Activated CD4-positive, alpha-beta memory T cell treated with anti-CD3 and anti-CD28 coated beads, Interleukin-2, amount 10 ng/mL, durations not matched to agents 7 days and 5 days (primary cell): ENCODE measurements at regions not wholly inside any gene's neighbourhood (a gene's known extent, or its start where the extent isn't known, plus 50 kb on each side); places are given as distances from the start of the nearest gene placed in this dataset.

Experiments
- CTCF ChIA-PET: fragments of 350-600 bp; sonication (Branson Sonifier 250); formaldehyde crosslinking; loops from one replicate; lab custom pipeline; 2021; ENCODE audit warnings: antibody characterized with exemption, inconsistent platforms; lab: Charles Lee
- POLR2A ChIA-PET: fragments of 350-600 bp; sonication (Branson Sonifier 250); formaldehyde crosslinking; loops from one replicate; lab custom pipeline; 2021; ENCODE audit warnings: antibody characterized with exemption; lab: Charles Lee
- DNase-seq: peaks from one replicate; pipeline ENCODE4 v3.0.0-alpha.2; 2020
- H3K27ac Mint-ChIP-seq: one replicate; pipeline ENCODE4 v1.8.0; 2021; ENCODE audit warnings: mild to moderate bottlenecking, mixed read lengths
- H3K27me3 Mint-ChIP-seq: one replicate; pipeline ENCODE4 v1.8.0; 2021; ENCODE audit warnings: mixed read lengths
- H3K36me3 Mint-ChIP-seq: one replicate; pipeline ENCODE4 v1.8.0; 2021; ENCODE audit warnings: low read depth, mixed read lengths
- H3K4me1 Mint-ChIP-seq: one replicate; pipeline ENCODE4 v1.8.0; 2021; ENCODE audit warnings: mixed read lengths
- H3K4me3 Mint-ChIP-seq: one replicate; pipeline ENCODE4 v1.8.0; 2021; ENCODE audit warnings: mild to moderate bottlenecking, mixed read lengths
- H3K9me3 Mint-ChIP-seq: one replicate; pipeline ENCODE4 v1.8.0; 2021; ENCODE audit warnings: mixed read lengths

GRCh38 chr1:234748066-234748465, 138.1 kb upstream of the IRF2BP2 start:
- Mint-ChIP-seq H3K9me3 (no peaks in the 10 kb centered on the region), H3K27ac (no peak overlapping the region), H3K4me3 (no peak overlapping the region), H3K4me1 (no peaks in the 10 kb centered on the region), H3K36me3 (no peaks in the 10 kb centered on the region), H3K27me3 (peaks cover 2% of the 10 kb centered on the region)
- no peak for DNase-seq
- ChIA-PET POLR2A (no interaction called here), CTCF (no interaction called here)

- peaks cover 2% of the 10 kb centered on the region for H3K27me3 Mint-ChIP-seq
- H3K4me1 Mint-ChIP-seq, result no peaks in the 10 kb centered on the region
- POLR2A ChIA-PET, result no interaction called here
- H3K36me3 Mint-ChIP-seq, result no peaks in the 10 kb centered on the region
- no peak overlapping the region for H3K27ac Mint-ChIP-seq
- CTCF ChIA-PET, result no interaction called here
- H3K4me3 Mint-ChIP-seq, result no peak overlapping the region
- no peak for DNase-seq
- no peaks in the 10 kb centered on the region for H3K9me3 Mint-ChIP-seq
Measured at GRCh38 chr1:234746798-234747196, 136.8 kb upstream of the IRF2BP2 start.

GRCh38 chr1:234745844-234746797, 136.1 kb upstream of the IRF2BP2 start:
- no peak overlapping the region for H3K4me3 Mint-ChIP-seq
- no peak for DNase-seq
- no peaks in the 10 kb centered on the region for H3K4me1 Mint-ChIP-seq
- ChIA-PET CTCF (no interaction called here), POLR2A (no interaction called here)
- no peaks in the 10 kb centered on the region for H3K36me3 Mint-ChIP-seq
- H3K27me3 Mint-ChIP-seq, result peaks cover 2% of the 10 kb centered on the region
- H3K9me3 Mint-ChIP-seq, result no peaks in the 10 kb centered on the region
- H3K27ac Mint-ChIP-seq, result no peak overlapping the region

DNA sequence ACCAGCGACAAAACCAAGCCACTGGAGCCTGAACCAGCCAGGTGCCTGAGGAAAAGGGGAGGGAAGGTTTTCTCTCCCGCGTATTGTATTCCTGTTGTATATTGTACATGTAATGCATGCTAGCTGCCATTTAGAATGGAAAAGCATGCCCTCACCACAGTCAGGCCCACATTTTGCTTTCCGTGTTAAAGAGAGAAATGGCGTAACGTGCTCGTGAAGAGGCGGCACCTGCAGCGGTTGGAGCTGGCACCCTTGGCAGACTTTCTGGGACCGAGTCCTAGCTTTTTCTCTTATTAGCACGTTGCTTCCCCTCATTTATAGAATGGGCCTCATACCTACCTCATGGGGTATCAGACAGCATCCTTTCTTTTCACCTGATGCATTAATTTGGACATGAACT, 135.3 kb upstream of the IRF2BP2 start:
- no peak overlapping the region for H3K4me3 Mint-ChIP-seq
- ChIA-PET POLR2A (no interaction called here), CTCF (no interaction called here)
- no peaks in the 10 kb centered on the region for H3K36me3 Mint-ChIP-seq
- no peak overlapping the region for H3K27ac Mint-ChIP-seq
- H3K9me3 Mint-ChIP-seq, result no peaks in the 10 kb centered on the region
- DNase-seq, result no peak
- H3K27me3 Mint-ChIP-seq, result peaks cover 2% of the 10 kb centered on the region
- no peaks in the 10 kb centered on the region for H3K4me1 Mint-ChIP-seq

DNA sequence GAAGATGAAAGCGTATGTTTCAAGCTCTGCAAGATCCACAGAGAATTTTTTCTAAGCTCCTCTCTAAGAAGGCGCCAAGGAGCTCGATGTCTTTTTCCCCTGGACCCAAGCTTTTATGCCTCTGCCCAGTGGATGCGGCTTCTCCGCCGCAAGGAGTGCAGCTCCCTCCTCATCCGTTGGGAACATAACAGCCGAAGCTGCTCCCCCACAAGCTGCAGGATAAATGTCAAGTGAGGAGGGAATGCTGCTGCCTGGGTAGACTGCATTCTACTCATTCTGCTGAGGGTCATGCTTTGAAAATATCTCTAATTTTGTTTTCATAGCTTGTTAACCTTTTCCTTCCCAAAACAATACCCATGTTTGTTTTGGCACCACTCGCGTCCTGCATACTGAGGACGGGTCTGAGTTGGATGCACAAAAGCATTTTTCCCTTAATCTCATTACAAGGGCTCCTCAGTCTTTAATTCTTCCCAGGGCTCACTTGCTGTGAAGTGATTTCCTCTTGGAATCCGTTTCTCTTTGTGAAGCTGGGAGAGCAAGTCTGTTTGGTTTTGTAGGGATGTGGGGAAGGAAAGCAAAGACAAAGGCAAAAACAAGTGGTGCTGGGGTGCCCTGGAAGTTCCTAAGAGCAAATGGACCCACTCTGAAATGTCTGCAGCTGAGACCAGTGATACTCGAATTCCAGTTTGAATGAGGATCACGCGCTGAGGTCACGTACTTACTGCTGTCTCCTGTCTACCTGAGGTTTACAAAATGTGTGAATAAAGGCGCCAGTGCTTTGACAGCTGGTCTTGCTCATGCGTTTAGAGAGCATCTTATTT, 134.0 kb upstream of the IRF2BP2 start:
- Mint-ChIP-seq H3K4me3 (no peak overlapping the region), H3K27me3 (peaks cover 2% of the 10 kb centered on the region), H3K36me3 (no peaks in the 10 kb centered on the region), H3K4me1 (no peaks in the 10 kb centered on the region), H3K9me3 (no peaks in the 10 kb centered on the region), H3K27ac (no peak overlapping the region)
- DNase-seq, result no peak
- ChIA-PET CTCF (no interaction called here), POLR2A (interaction anchor here (0.9 kb wide), 1 partner anchor 28 kb away, joined by 3 read pairs; no protein-coding TSS in a partner anchor)

GRCh38 chr1:234742622-234743021, 132.6 kb upstream of the IRF2BP2 start:
- POLR2A ChIA-PET, result no interaction called here
- DNase-seq, result no peak
- H3K27ac Mint-ChIP-seq, result no peak overlapping the region
- no peak overlapping the region for H3K4me3 Mint-ChIP-seq
- H3K27me3 Mint-ChIP-seq, result peaks cover 2% of the 10 kb centered on the region
- CTCF ChIA-PET, result no interaction called here
- no peaks in the 10 kb centered on the region for H3K4me1 Mint-ChIP-seq
- H3K9me3 Mint-ChIP-seq, result no peaks in the 10 kb centered on the region
- H3K36me3 Mint-ChIP-seq, result no peaks in the 10 kb centered on the region

DNA sequence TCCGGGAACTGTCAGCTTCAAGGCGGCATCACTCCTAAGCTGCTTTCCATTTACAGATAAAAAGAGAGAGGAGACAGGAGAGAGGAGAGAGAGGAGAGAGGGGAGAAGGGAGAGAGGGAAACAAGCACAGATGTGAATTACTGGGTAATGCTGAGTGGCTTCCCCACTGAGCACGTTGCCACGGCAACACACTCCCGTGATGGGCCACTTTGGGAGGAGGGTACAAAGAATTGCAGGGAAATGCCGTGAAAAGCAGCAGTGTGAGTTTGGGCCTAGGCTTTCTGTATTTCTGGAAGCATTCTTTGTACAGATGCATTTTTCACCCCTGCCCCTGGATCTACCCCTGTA, 128.0 kb upstream of the IRF2BP2 start:
- ChIA-PET CTCF (interaction anchor here (1.2 kb wide), 1 partner anchor 238 kb away, joined by 3 read pairs; no protein-coding TSS in a partner anchor), POLR2A (interaction anchor here (0.9 kb wide), 1 partner anchor 14 kb away, joined by 7 read pairs; no protein-coding TSS in a partner anchor)
- no peaks in the 10 kb centered on the region for H3K27me3 Mint-ChIP-seq
- no peaks in the 10 kb centered on the region for H3K4me1 Mint-ChIP-seq
- H3K36me3 Mint-ChIP-seq, result no peaks in the 10 kb centered on the region
- no peak overlapping the region for H3K27ac Mint-ChIP-seq
- H3K9me3 Mint-ChIP-seq, result no peaks in the 10 kb centered on the region
- no peak overlapping the region for H3K4me3 Mint-ChIP-seq
- no peak for DNase-seq

- Mint-ChIP-seq H3K4me1 (peaks cover 20% of the 10 kb centered on the region), H3K27ac (no peak overlapping the region), H3K27me3 (no peaks in the 10 kb centered on the region), H3K36me3 (peaks cover 6% of the 10 kb centered on the region), H3K4me3 (no peak overlapping the region), H3K9me3 (no peaks in the 10 kb centered on the region)
- POLR2A ChIA-PET, result interaction anchor here (0.9 to 1.5 kb wide), 2 partner anchors 10 to 12 kb away, joined by 3 to 5 read pairs; no protein-coding TSS in a partner anchor
- CTCF ChIA-PET, result interaction anchor here (1.3 kb wide), 1 partner anchor 236 kb away, joined by 3 read pairs; no protein-coding TSS in a partner anchor
- DNase-seq, result no peak
Measured at GRCh38 chr1:234735916-234736315, 125.9 kb upstream of the IRF2BP2 start.

DNA sequence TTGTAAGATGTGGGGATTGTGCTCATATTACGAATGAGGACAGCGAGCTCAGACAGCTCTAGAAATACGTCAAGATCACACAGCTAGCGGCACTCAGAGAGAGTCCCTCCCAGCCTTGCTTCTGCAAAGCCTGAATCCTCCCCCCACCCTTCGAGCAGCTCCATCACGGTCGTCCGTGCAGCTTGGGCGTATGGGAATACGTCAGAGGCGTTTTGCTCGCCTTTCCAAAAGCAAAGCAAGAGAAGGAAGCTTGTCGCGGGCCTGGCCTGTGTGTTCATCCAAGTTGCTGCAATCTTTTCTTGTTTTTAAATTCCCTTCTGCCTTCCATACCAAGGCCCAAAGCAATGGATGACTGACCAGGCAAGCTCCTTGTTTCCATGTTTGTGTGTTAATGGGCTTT, 125.5 kb upstream of the IRF2BP2 start:
- DNase-seq, result no peak
- peaks cover 6% of the 10 kb centered on the region for H3K36me3 Mint-ChIP-seq
- peaks cover 24% of the 10 kb centered on the region for H3K4me1 Mint-ChIP-seq
- H3K27me3 Mint-ChIP-seq, result no peaks in the 10 kb centered on the region
- POLR2A ChIA-PET, result interaction anchor here (0.6 to 1.5 kb wide), 3 partner anchors 10 to 36 kb away, joined by 3 to 5 read pairs (median 3); no protein-coding TSS in a partner anchor
- H3K27ac Mint-ChIP-seq, result no peak overlapping the region
- H3K9me3 Mint-ChIP-seq, result no peaks in the 10 kb centered on the region
- CTCF ChIA-PET, result interaction anchor here (1.3 kb wide), 1 partner anchor 236 kb away, joined by 3 read pairs; no protein-coding TSS in a partner anchor
- no peak overlapping the region for H3K4me3 Mint-ChIP-seq

DNA sequence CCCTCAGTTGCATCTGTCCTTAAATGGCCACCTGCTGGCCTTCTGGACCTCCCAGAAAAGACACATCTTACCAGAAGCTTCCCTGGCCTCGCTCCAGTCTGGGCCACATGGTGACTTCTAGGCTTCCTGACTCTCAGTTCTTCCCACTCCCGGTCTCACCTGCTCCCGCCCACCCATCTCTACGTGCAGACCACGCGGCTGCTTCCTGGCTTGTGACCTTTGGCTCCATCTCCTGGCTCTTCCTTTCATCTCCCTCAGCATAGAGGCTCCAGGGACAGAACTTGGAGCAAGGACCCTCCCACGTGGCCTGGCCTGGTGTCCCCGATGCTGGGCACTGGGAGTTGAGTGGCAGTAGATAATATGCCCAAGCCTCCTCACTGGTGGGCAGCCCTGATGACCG, 124.9 kb upstream of the IRF2BP2 start:
- Mint-ChIP-seq H3K9me3 (no peaks in the 10 kb centered on the region), H3K4me1 (peaks cover 30% of the 10 kb centered on the region)

GRCh38 chr1:234734412-234734835, 124.4 kb upstream of the IRF2BP2 start:
- Mint-ChIP-seq H3K27ac (no peak overlapping the region), H3K36me3 (peaks cover 10% of the 10 kb centered on the region)

More for the DNA sequence above, 124.9 kb upstream of the IRF2BP2 start:
- POLR2A ChIA-PET, result interaction anchor here (0.6 to 1.5 kb wide), 2 partner anchors 9 to 37 kb away, joined by 3 to 5 read pairs; no protein-coding TSS in a partner anchor
- no peak overlapping the region for H3K27ac Mint-ChIP-seq
- no peak overlapping the region for H3K4me3 Mint-ChIP-seq
- peaks cover 6% of the 10 kb centered on the region for H3K36me3 Mint-ChIP-seq
- no peak for DNase-seq
- H3K27me3 Mint-ChIP-seq, result no peaks in the 10 kb centered on the region
- CTCF ChIA-PET, result interaction anchor here (1.3 kb wide), 1 partner anchor 235 kb away, joined by 3 read pairs; no protein-coding TSS in a partner anchor

GRCh38 chr1:234733427-234733826, 123.4 kb upstream of the IRF2BP2 start:
- no peaks in the 10 kb centered on the region for H3K9me3 Mint-ChIP-seq
- CTCF ChIA-PET, result interaction anchor here (0.6 to 1.8 kb wide), 2 partner anchors 9 to 120 kb away, joined by 3 to 6 read pairs; no protein-coding TSS in a partner anchor
- no peak overlapping the region for H3K4me3 Mint-ChIP-seq
- H3K27me3 Mint-ChIP-seq, result no peaks in the 10 kb centered on the region
- H3K4me1 Mint-ChIP-seq, result peaks cover 45% of the 10 kb centered on the region
- peaks cover 18% of the 10 kb centered on the region for H3K36me3 Mint-ChIP-seq
- DNase-seq, result no peak
- POLR2A ChIA-PET, result no interaction called here
- no peak overlapping the region for H3K27ac Mint-ChIP-seq

More at GRCh38 chr1:234734412-234734835, 124.4 kb upstream of the IRF2BP2 start:
- Mint-ChIP-seq H3K9me3 (no peaks in the 10 kb centered on the region), H3K27me3 (no peaks in the 10 kb centered on the region), H3K4me3 (no peak overlapping the region), H3K4me1 (peaks cover 35% of the 10 kb centered on the region)
- DNase-seq, result no peak
- POLR2A ChIA-PET, result no interaction called here
- CTCF ChIA-PET, result interaction anchor here (1.3 kb wide), 1 partner anchor 235 kb away, joined by 3 read pairs; no protein-coding TSS in a partner anchor
